CD4-positive, CD25-positive, alpha-beta regulatory T cell (primary cell): ENCODE measurements at regions not wholly inside any gene's neighbourhood (a gene's known extent, or its start where the extent isn't known, plus 50 kb on each side); places are given as distances from the start of the nearest gene placed in this dataset.
"Not testable (repeated sequence)": the region's sequence is repeated elsewhere in the genome, so short reads cannot be mapped to it uniquely, and the experiment has no call there.

Experiments
- ATAC-seq, 2 donors: fragments of 150-1000 bp; cut with Tn5 transposase; one replicate each; pipeline ENCODE4 v1.10.0; 2021; ENCODE audit warnings: low read depth in 2 of 2, moderate number of reproducible peaks in 2 of 2, moderate library complexity in 1 of 2
- DNase-seq, 3 donors: peaks; one replicate each; pipeline versions ENCODE4 v3.0.0 to v3.0.0-alpha.2; 2012 to 2022; ENCODE audit warnings: mixed read lengths in 1 of 3
- H3K27ac ChIP-seq: one replicate; pipeline ENCODE4 v1.7.0; 2013; ENCODE audit warnings: mild to moderate bottlenecking, low read length; ENCODE audit not compliant: insufficient read depth, poor library complexity, severe bottlenecking
- H3K27me3 ChIP-seq: one replicate; pipeline ENCODE4 v1.7.0; 2013; ENCODE audit warnings: low read length; ENCODE audit not compliant: control insufficient read depth, insufficient read depth
- H3K36me3 ChIP-seq: one replicate; pipeline ENCODE4 v1.7.0; 2013; ENCODE audit warnings: mild to moderate bottlenecking, low read length, moderate library complexity; ENCODE audit not compliant: control insufficient read depth, insufficient read depth
- H3K4me1 ChIP-seq: 2 replicates; pipeline ENCODE4 v1.7.0; 2013; ENCODE audit warnings: mild to moderate bottlenecking, low read length; ENCODE audit not compliant: insufficient read depth, control insufficient read depth, poor library complexity, severe bottlenecking
- H3K4me3 ChIP-seq: one replicate; pipeline ENCODE4 v1.7.0; 2013; ENCODE audit warnings: low read depth, mild to moderate bottlenecking, low read length, moderate library complexity
- H3K9me3 ChIP-seq, 2 experiments: 1 replicate in 1 of 2; 2 replicates in 1 of 2; pipeline ENCODE4 v1.7.0; 2013; ENCODE audit warnings: low read length in 2 of 2, mild to moderate bottlenecking in 1 of 2, moderate library complexity in 1 of 2; ENCODE audit not compliant: control insufficient read depth in 2 of 2
- H3K27ac Mint-ChIP-seq, 3 donors: one replicate each; pipeline ENCODE4 v1.8.0; 2020 to 2022; ENCODE audit warnings: mild to moderate bottlenecking in 3 of 3, mixed read lengths in 3 of 3, moderate library complexity in 2 of 3
- H3K27me3 Mint-ChIP-seq: one replicate; pipeline ENCODE4 v1.8.0; 2022; ENCODE audit warnings: mild to moderate bottlenecking, mixed read lengths
- H3K36me3 Mint-ChIP-seq: one replicate; pipeline ENCODE4 v1.8.0; 2020; ENCODE audit warnings: mixed read lengths
- H3K4me1 Mint-ChIP-seq, 4 donors: one replicate each; pipeline ENCODE4 v1.8.0; 2020 to 2022; ENCODE audit warnings: mixed read lengths in 4 of 4, mild to moderate bottlenecking in 1 of 4
- H3K4me3 Mint-ChIP-seq, 4 donors: one replicate each; pipeline ENCODE4 v1.8.0; 2020 to 2022; ENCODE audit warnings: mild to moderate bottlenecking in 4 of 4, mixed read lengths in 4 of 4, moderate library complexity in 3 of 4
- H3K9me3 Mint-ChIP-seq, 7 donors: one replicate each; pipeline ENCODE4 v1.8.0; 2020 to 2022; ENCODE audit warnings: mixed read lengths in 7 of 7, mild to moderate bottlenecking in 3 of 7, moderate library complexity in 2 of 7

DNA sequence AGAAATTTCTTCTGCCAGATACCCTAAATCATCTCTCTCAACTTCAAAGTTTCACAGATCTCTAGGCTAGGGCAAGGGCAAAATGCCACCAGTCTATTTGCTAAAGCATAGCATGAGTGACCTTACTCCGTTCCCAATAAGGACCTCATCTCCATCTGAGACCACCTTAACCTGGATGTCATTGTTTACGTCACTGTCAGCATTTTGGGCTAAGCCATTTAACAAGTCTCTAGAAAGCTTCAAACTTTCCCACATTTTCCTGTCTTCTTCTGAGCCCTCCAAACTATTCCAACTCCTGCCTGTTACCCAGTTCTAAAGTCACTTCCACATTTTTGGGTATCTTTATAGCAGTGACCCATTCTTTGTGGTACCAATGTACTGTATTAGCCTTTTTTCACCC lies 259.2 kb upstream of the KITLG start:
- Mint-ChIP-seq H3K9me3 (peaks cover 2 to 24% (median 11%) of the 10 kb centered on the region in 7 donors), H3K27me3 (peaks cover 4% of the 10 kb centered on the region), H3K27ac (no peak overlapping the region), H3K4me1 (no peaks in the 10 kb centered on the region), H3K4me3 (no peak overlapping the region), H3K36me3 (no peaks in the 10 kb centered on the region)
- Histone ChIP-seq H3K4me1 (no peaks in the 10 kb centered on the region), H3K27ac (no peak overlapping the region), H3K27me3 (no peaks in the 10 kb centered on the region), H3K36me3 (no peaks in the 10 kb centered on the region), H3K4me3 (no peak overlapping the region), H3K9me3 (peaks cover 0 to 2% of the 10 kb centered on the region in 2 experiments)
- DNase-seq = no peak
- ATAC-seq = no peak

DNA sequence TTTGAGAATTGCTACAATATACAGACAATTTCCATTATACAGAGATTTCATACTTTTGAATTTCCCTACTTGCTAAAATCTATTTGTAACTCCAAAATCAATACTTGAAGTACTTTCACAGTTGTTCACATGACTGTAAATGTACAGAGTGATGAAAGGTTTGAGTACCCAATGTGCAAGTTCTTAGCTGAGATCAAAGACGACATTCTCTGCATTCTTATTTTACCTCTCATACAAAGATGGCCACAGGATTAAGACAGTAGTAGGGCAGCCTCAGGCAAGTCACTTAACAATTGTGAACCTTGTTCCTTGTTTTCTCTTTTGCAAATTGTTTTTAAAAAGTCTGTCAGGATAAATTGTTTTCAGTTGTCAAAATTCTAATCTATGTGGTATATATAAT lies 255.9 kb upstream of the KITLG start:
- no peak overlapping the region for H3K27ac ChIP-seq
- peaks cover 0 to 19% (median 5%) of the 10 kb centered on the region in 7 donors for H3K9me3 Mint-ChIP-seq
- no peak for ATAC-seq
- peaks cover 0 to 2% of the 10 kb centered on the region in 2 experiments for H3K9me3 ChIP-seq
- H3K4me3 ChIP-seq = no peak overlapping the region
- H3K4me3 Mint-ChIP-seq = no peak overlapping the region
- H3K4me1 Mint-ChIP-seq = no peaks in the 10 kb centered on the region
- H3K27me3 ChIP-seq = no peaks in the 10 kb centered on the region
- H3K27ac Mint-ChIP-seq = no peak overlapping the region
- H3K36me3 ChIP-seq = no peaks in the 10 kb centered on the region
- H3K36me3 Mint-ChIP-seq = no peaks in the 10 kb centered on the region
- no peak for DNase-seq
- no peaks in the 10 kb centered on the region for H3K4me1 ChIP-seq
- no peaks in the 10 kb centered on the region for H3K27me3 Mint-ChIP-seq

DNA sequence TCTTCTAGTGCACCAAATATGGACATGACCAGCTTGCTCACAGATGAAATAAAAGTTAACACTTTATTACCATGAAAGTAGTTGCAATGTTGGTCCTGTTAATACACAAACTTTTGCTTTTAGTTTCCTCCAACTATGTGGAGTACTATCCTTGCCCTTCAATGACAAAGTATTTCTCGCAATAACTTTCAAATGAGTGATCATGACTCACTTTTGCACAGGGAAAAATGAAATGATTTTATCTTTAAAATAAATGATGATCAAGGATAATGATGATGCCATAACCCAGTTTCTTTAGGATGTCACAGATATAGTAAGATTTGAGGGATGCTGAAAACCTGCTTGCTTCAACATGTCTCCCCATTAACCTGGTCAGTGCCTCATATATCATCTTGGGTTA lies 254.0 kb upstream of the KITLG start:
- H3K27me3 Mint-ChIP-seq = no peaks in the 10 kb centered on the region
- DNase-seq (no peak), ATAC-seq (no peak)
- Histone ChIP-seq H3K4me3 (no peak overlapping the region), H3K9me3 (no peaks in the 10 kb centered on the region), H3K27ac (no peak overlapping the region), H3K36me3 (no peaks in the 10 kb centered on the region), H3K4me1 (no peaks in the 10 kb centered on the region), H3K27me3 (no peaks in the 10 kb centered on the region)
- H3K27ac Mint-ChIP-seq = no peak overlapping the region
- peaks cover 0 to 11% (median 2%) of the 10 kb centered on the region in 7 donors for H3K9me3 Mint-ChIP-seq
- H3K36me3 Mint-ChIP-seq = no peaks in the 10 kb centered on the region
- H3K4me1 Mint-ChIP-seq = no peaks in the 10 kb centered on the region
- H3K4me3 Mint-ChIP-seq = no peak overlapping the region

DNA sequence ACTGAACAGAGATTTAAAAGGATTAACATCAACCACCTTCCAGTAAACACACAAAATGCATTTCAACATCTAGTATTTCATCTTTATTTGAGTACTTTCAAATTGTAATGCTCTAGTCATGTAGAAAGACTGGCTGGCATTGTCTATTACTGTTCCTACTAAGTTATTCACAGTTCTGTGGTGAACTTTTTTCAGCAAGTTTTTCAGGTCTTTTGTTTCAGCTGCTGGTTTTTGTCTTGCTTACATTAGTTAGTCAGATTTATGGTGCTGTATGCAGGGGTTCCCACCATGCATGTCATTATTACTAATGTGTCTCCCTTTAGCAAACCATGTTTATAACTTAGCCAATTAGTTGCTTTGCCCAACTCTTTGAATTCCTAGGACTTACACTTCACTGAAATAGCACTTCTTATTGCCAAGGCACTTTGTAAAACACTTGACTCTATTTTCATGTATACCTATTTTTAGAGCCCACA lies 253.4 kb upstream of the KITLG start:
- Mint-ChIP-seq H3K27me3 (no peaks in the 10 kb centered on the region), H3K27ac (no peak overlapping the region), H3K4me3 (no peak overlapping the region), H3K4me1 (no peaks in the 10 kb centered on the region), H3K9me3 (peaks cover 0 to 10% (median 2%) of the 10 kb centered on the region in 7 donors), H3K36me3 (no peaks in the 10 kb centered on the region)
- Histone ChIP-seq H3K4me3 (no peak overlapping the region), H3K27me3 (no peaks in the 10 kb centered on the region), H3K9me3 (no peaks in the 10 kb centered on the region), H3K27ac (no peak overlapping the region), H3K4me1 (no peaks in the 10 kb centered on the region), H3K36me3 (no peaks in the 10 kb centered on the region)
- DNase-seq (no peak), ATAC-seq (no peak)

DNA sequence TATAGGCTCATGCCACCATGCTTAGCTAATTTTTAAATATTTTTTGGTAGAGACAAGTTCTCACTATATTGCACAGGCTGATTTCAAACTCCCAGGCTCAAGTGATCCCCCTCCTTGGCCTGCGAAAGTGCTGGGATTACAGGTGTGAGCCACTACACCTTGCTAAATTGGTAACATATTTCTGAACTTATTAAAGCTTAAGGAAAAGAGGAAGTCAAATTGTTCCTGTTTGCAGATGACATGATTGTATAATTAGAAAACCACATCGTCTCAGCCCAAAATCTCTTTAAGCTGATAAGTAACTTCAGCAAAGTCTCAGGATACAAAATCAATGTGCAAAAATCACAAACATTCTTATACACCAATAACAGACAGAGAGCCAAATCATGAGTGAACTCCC lies 248.3 kb upstream of the KITLG start:
- not testable (repeated sequence) for H3K4me1 ChIP-seq, H3K4me3 ChIP-seq, H3K36me3 ChIP-seq, H3K9me3 Mint-ChIP-seq, H3K4me3 Mint-ChIP-seq, DNase-seq, H3K36me3 Mint-ChIP-seq, H3K27ac Mint-ChIP-seq, H3K4me1 Mint-ChIP-seq, H3K27ac ChIP-seq, H3K27me3 Mint-ChIP-seq, H3K9me3 ChIP-seq, H3K27me3 ChIP-seq, ATAC-seq

DNA sequence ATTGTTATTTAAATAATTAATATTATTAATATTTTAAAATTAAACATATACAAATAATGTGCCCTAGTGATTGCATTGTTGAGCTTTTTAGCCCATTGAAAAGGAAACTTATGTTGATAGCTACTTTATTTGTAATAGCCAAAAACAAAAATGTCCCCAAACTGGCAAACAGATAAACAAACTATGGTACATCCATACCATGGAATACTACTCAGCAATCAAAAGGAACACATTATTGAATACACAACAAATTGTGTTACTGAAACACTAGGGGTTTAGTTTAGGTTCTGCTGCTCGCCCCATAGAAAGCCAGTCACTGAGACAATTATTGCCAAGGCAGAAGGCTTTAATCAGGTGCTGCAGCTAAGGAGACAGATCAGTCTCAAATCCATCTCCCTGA lies 239.7 kb upstream of the KITLG start:
- Mint-ChIP-seq H3K27ac (no peak overlapping the region), H3K4me3 (no peak overlapping the region), H3K27me3 (no peaks in the 10 kb centered on the region), H3K4me1 (no peaks in the 10 kb centered on the region), H3K36me3 (no peaks in the 10 kb centered on the region), H3K9me3 (peaks cover 0 to 7% (median 0%) of the 10 kb centered on the region in 7 donors)
- no peaks in the 10 kb centered on the region for H3K27me3 ChIP-seq
- ATAC-seq (no peak), DNase-seq (no peak)
- no peak overlapping the region for H3K27ac ChIP-seq
- no peaks in the 10 kb centered on the region for H3K4me1 ChIP-seq
- no peak overlapping the region for H3K4me3 ChIP-seq
- H3K9me3 ChIP-seq = no peaks in the 10 kb centered on the region
- no peaks in the 10 kb centered on the region for H3K36me3 ChIP-seq

DNA sequence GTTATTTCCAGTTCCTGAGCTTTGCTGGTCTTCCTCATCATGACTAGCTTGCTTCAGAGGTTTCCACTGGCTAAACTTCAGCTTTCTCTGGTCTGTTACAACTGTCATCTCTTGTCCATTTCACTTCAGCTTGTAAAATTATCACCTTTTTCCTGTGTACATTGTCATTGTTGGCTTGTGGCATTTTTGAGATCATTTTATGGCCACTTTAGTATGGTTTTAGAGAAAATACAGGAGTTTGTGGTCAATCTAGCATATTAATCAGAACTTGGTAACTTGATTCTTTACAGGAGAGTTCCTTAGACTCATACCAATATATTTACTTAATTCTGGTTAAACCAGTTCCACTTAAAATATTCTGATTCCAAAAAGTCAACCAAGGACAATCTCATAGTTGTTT lies 235.9 kb upstream of the KITLG start:
- Histone ChIP-seq H3K4me3 (no peak overlapping the region), H3K27me3 (no peaks in the 10 kb centered on the region), H3K36me3 (no peaks in the 10 kb centered on the region), H3K27ac (no peak overlapping the region), H3K4me1 (no peaks in the 10 kb centered on the region), H3K9me3 (no peaks in the 10 kb centered on the region)
- Mint-ChIP-seq H3K4me1 (no peaks in the 10 kb centered on the region), H3K4me3 (no peak overlapping the region), H3K27me3 (no peaks in the 10 kb centered on the region), H3K9me3 (peaks cover 0 to 10% (median 2%) of the 10 kb centered on the region in 7 donors), H3K27ac (no peak overlapping the region), H3K36me3 (no peaks in the 10 kb centered on the region)
- DNase-seq = no peak
- no peak for ATAC-seq

DNA sequence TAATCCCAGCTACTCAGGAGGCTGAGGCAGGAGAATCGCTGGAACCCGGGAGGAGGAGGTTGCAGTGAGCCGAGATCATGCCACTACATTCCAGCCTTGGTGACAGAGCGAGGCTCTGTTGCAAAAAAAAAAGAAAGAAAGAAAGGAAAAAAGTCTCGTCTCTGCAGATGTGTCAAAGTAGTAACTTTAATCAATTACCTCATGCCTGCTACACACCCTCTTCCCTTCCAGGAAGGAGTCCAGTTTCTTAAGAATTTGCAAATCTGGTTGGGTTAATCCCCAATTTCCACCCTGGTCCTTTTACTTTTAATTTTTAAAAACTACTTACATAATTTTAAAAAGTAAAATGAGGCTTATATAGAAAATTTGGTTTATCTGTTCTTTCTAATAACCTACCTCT lies 234.5 kb upstream of the KITLG start:
- Mint-ChIP-seq H3K9me3 (peaks cover 0 to 6% (median 0%) of the 10 kb centered on the region in 7 donors), H3K27ac (no peak overlapping the region), H3K27me3 (no peaks in the 10 kb centered on the region), H3K36me3 (no peaks in the 10 kb centered on the region), H3K4me3 (no peak overlapping the region), H3K4me1 (no peaks in the 10 kb centered on the region)
- H3K27me3 ChIP-seq = no peaks in the 10 kb centered on the region
- H3K27ac ChIP-seq = no peak overlapping the region
- H3K4me3 ChIP-seq = no peak overlapping the region
- no peaks in the 10 kb centered on the region for H3K9me3 ChIP-seq
- H3K4me1 ChIP-seq = no peaks in the 10 kb centered on the region
- DNase-seq (no peak), ATAC-seq (no peak)
- H3K36me3 ChIP-seq = no peaks in the 10 kb centered on the region
